GM21526 (cell line): ENCODE measurements at regions not wholly inside any gene's neighbourhood (a gene's known extent, or its start where the extent isn't known, plus 50 kb on each side); places are given as distances from the start of the nearest gene placed in this dataset.

ENCODE experiments used
- ATAC-seq: cut with Tn5 transposase; IDR thresholded peaks from one replicate; pipeline ENCODE4 v1.9.1; 2021; ENCODE audit warnings: moderate library complexity; ENCODE audit not compliant: unreplicated experiment, low FRiP score

- ATAC-seq: no peak
These were observed 299.9 kb upstream of the HABP2 start for GRCh38 chr10:113252650-113253618.

- no peak for ATAC-seq
These were observed 293.2 kb upstream of the HABP2 start for GRCh38 chr10:113259576-113260226.

- ATAC-seq: no peak
These were observed 291.7 kb upstream of the HABP2 start for GRCh38 chr10:113261161-113261560.

- no peak for ATAC-seq
These were observed 291.2 kb upstream of the HABP2 start for GRCh38 chr10:113261611-113262091.

- ATAC-seq: no peak
These were observed 289.8 kb upstream of the HABP2 start for GRCh38 chr10:113263056-113263455.

GRCh38 chr10:113264333-113265131, 288.3 kb upstream of the HABP2 start:
- no peak for ATAC-seq

- no peak for ATAC-seq
These were observed 286.7 kb upstream of the HABP2 start for GRCh38 chr10:113266147-113266546.

- ATAC-seq: no peak
These were observed 285.0 kb upstream of the HABP2 start for GRCh38 chr10:113267619-113268562.

- ATAC-seq: no peak
These were observed 283.5 kb upstream of the HABP2 start for GRCh38 chr10:113269333-113269732.

GRCh38 chr10:113272511-113272910, 280.3 kb upstream of the HABP2 start:
- ATAC-seq: no peak

- no peak for ATAC-seq
These were observed 279.4 kb upstream of the HABP2 start for GRCh38 chr10:113273181-113274163.

GRCh38 chr10:113274176-113274829, 278.6 kb upstream of the HABP2 start:
- ATAC-seq: no peak

- no peak for ATAC-seq
These were observed 274.6 kb upstream of the HABP2 start for GRCh38 chr10:113278221-113278620.

- no peak for ATAC-seq
These were observed 274.2 kb upstream of the HABP2 start for GRCh38 chr10:113278664-113279063.

GRCh38 chr10:113279262-113279661, 273.6 kb upstream of the HABP2 start:
- ATAC-seq: no peak

GRCh38 chr10:113282564-113282963, 270.3 kb upstream of the HABP2 start:
- ATAC-seq: no peak

- ATAC-seq: no peak
These were observed 269.7 kb upstream of the HABP2 start for GRCh38 chr10:113283189-113283588.

- no peak for ATAC-seq
These were observed 268.2 kb upstream of the HABP2 start for GRCh38 chr10:113284635-113285034.
